ENCODE measurements at regions not wholly inside any gene's neighbourhood (a gene's known extent, or its start where the extent isn't known, plus 50 kb on each side); places are given as distances from the start of the nearest gene placed in this dataset.
"Not testable (repeated sequence)": the region's sequence is repeated elsewhere in the genome, so short reads cannot be mapped to it uniquely, and the experiment has no call there.

DNA sequence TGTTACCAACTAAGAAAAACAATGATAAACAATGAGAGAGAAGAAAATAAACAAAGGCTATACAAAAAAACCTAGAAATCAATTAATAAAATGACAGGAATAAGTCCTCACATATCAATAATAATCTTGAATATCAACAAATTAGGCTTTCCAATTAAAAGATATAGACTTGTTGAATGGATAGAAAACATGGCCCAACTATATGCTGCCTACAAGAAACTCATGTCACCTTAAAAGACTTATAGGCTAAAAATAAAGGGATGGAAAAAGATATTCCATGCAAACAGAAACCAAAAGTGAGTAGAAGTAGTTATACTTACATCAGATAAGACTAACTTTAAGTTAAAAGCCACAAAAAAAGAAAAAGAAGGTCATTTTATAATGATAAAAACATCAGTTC is 183.9 kb downstream of the MYRFL start:
- no peak for DNase-seq (ENCODE audit: low read depth)

DNA sequence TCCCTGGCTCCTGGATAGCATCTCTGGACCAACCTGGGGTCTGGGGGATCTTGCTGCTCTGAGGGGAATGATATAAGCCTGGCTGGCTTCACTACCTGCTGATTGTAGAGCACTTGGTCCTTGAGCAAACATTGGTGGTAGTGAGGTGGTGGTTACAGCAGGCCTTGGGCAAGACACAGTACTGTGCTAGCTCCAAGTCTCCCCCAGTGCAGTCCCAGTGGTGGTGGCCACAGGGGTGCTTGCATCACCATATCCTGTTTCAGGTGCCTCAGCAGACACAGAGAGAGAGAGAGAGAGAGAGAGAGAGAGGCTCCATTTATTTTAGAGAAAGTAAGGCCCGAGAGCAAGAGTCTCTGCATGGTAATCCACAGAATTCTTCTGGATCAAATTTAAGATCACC is 186.3 kb downstream of the MYRFL start:
- no peak for DNase-seq (ENCODE audit: low read depth)

DNA sequence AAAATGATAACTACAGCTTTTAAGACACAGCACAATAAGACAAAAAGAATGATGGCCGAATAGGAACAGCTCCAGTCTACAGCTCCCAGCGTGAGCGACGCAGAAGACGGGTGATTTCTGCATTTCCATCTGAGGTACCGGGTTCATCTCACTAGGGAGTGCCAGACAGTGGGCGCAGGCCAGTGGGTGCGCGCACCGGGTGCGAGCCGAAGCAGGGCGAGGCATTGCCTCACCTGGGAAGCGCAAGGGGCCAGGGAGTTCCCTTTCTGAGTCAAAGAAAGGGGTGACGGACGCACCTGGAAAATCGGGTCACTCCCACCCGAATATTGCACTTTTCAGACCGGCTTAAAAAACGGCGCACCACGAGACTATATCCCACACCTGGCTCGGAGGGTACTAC is 188.0 kb downstream of the MYRFL start:
- not testable (repeated sequence) for DNase-seq (ENCODE audit: low read depth)

DNA sequence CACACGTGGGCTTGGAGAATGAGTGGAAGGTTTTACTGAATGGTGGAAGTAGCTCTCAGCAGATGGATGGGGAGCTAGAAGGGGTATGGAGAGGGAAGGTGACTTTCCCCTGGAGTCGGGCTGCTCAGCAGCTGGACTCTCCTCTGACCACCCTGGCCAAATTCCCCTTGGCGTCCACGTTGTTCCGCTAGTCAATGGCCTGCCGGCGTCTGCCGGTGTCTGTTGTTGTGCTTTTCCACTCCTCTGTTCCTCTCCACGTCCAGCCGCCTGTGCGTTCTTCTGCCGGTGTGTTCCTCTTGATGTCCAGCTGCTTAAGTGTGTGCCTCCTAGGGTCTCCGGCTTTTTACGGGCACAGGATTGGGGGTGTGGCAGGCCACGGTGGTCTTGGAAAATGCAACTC is 203.5 kb downstream of the MYRFL start:
- DNase-seq (ENCODE audit: low read depth) = no peak

DNA sequence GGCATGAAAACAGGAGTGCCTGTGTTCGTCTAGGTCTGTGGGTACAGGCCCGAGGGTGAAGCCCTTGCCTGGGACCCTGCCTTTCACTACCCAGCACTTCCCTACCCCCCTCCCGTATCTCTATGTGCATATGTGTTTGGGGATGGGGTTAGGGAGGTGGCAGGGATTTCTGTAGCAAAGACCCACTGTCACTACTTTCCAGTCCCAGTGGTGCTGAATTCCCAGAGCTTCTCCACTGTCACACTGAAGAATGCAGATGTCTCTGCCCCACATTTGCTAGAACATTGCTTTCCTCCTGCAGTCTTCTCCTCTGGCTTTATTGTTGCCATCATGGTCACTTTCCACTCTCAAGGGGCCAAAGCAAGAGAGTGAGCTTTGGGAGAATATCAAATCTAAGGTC is 203.9 kb downstream of the MYRFL start:
- DNase-seq (ENCODE audit: low read depth) = no peak

DNA sequence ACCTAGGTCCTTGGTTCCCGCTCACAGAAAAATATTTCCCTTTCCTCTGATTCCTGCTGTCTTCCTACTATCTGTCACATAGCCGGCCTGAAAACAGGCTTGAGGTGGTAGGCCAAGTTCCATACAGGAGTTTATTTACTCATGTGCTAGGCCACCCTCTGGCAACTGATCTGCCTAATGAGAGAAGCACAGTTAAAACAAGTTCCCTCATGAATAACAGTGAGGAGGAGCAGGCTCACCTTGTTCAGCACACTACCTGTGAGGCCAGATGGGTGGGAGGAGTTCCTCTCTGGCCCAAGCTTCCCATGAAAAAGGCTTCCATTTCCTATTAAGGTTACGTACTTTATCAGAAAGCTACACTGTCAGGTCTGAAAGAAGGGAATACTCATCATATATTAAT is 206.0 kb downstream of the MYRFL start:
- DNase-seq (ENCODE audit: low read depth) = no peak

DNA sequence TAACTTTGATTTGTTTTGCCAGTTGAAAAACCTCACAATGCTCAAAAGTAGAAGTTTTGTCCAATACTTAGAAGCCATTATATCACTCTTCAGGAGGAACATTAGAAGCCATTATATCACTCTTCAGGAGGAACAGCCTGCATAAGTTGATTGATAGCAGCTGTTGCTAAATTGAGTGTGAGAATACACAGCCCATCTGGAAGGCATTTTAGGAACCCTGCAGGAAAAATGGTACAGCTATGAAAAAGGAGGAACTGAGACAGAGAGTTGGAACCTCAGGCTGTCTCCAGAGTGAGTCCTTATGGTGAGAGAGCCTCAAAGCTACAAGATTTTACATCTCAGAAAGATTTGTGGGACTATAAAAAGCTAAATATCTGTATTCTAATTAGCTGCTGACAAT is 207.0 kb downstream of the MYRFL start:
- no peak for DNase-seq (ENCODE audit: low read depth)

DNA sequence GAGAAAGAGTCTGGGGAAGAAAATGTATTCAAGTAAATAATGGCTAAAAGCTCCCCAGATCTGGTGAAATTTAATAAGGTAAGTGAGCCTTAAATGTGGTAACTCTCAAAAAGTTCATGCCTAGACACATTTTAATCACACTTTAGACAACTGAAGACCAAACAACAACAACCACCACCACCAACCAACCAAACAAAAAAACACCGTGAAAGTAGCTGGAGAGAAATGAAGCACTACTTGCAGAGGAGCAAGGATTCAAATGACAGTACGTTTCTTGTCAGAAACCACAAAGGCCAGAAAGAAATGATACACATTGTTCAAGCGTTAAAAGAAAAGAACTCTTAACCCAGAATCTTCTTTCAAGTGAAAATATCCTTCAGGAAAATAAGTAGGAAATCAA is 208.3 kb downstream of the MYRFL start:
- no peak for DNase-seq (ENCODE audit: low read depth)

DNA sequence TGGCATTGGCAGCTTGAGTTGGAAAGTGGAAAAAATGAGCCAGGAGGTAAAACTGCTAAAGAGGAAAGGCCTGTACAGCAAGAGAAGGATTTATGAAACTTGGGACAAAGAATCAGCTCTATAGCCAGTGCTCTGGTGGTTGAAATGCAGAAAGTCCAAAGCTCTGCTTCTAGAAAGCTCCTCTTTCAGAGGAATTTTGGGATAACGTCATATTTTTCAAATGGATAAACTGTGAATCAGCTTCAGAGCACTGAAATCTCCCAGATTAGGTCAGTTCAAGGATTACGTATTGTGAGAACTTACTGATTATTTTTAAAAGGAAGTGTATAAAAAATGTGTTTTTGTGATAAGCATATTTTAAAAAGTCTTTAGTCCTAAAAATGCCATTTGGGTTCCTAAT is 203.1 kb upstream of the CNOT2 start:
- no peak for DNase-seq (ENCODE audit: low read depth)

DNA sequence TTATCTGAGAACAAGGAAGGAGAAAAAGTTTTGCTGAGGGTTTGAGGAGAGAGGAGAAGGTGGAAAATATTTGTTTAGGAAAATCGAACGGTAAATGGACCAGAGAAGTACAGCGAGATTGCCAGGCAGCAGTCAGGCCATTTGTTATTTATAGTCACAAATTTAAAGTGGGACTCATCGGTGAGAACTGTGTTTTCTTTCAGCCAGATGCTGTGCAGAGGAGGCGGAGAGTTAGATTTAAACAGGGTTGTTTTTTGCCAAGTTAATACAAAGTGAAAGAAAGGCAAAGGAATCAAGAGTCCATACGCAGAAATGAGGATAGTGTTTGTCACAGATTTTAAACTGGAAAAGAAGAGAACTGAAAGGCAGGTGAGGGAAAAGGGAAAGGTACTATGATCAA is 200.6 kb upstream of the CNOT2 start:
- DNase-seq (ENCODE audit: low read depth) = no peak

DNA sequence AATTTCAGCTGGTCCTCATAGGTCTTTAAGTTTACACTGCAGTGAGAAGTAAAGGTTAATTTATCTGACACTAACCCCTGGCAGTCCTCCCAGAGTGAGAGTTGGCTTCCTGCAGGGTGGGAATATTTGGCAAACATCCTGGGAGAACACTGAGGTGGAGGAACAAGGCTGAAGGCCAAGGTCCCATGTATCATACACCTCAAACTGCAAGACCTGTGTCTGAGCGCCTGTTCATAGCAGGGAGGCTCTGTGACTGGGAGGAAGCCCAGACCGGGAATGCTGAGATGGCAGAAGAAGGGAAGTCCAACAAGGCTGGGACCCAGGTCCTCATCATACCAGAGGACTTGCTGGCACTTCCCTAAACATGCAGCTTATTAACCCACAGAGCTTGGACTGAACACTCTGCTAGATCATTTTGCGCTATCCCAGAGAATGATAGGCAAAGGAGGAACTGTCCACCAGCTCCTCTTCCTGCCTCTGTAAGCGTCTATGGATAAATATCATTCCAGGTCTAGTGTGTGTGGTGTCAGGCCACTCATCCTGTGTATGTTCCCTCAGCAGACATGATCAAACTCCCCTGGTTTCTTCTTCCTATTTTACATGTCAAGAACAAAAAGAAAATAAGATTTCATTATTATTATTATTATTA is 199.6 kb upstream of the CNOT2 start:
- no peak for DNase-seq (ENCODE audit: low read depth)

DNA sequence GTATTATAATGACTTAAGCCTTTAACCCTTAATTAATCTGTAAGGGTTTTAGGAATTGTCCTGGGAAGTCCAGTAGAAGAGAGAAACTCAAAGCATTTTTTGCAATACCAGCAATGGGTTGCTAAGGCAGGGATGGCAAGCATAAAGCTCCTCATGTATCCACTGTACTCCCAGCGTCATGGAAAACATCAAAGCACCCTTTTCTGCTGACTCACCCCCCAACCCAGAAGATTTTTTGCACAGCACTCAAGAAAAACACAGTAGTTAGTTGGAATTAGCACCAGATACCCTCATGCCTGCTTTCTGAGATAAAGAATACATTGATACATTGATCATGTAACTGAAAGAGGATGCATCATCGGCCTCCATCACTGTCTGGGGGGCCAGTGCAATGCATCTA is 199.1 kb upstream of the CNOT2 start:
- DNase-seq (ENCODE audit: low read depth) = no peak

DNA sequence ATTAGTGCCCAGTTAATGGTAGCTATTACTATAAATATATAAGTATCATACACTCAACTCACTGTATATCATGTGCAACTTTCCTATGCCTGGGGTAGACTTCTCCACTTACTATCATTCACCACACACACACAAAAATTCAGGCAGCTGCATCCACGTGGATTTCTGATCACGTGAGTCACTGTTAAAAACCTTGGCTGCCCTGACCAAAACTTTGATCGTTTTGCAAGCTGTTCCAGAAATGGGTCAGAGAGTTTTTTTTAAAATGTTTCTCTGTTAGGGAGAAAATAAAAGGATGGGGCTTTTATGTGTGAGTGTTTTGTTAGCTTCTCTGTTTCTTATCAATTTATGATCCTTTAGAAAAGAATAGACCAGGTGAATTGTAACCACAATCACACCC is 198.2 kb upstream of the CNOT2 start:
- DNase-seq (ENCODE audit: low read depth) = no peak

DNA sequence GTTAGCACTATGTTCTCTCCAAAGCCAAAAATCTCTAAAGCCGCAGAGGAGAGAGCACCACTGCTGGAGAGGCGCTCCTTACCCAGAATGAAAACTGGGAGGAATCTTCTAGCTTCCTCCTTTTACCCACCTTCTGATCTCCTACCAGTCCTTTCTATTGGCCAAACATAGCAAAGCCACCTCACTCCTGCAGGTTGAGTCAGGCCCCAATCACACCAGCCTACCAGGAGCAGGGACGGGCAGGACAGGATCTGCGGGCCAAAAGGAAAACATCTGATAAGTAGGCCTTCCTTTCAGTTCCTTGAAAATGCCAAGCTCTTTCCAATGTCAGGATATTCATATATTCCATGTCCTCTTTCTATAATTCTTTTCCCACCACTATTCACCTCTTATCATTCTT is 197.7 kb upstream of the CNOT2 start:
- DNase-seq (ENCODE audit: low read depth) = no peak

DNA sequence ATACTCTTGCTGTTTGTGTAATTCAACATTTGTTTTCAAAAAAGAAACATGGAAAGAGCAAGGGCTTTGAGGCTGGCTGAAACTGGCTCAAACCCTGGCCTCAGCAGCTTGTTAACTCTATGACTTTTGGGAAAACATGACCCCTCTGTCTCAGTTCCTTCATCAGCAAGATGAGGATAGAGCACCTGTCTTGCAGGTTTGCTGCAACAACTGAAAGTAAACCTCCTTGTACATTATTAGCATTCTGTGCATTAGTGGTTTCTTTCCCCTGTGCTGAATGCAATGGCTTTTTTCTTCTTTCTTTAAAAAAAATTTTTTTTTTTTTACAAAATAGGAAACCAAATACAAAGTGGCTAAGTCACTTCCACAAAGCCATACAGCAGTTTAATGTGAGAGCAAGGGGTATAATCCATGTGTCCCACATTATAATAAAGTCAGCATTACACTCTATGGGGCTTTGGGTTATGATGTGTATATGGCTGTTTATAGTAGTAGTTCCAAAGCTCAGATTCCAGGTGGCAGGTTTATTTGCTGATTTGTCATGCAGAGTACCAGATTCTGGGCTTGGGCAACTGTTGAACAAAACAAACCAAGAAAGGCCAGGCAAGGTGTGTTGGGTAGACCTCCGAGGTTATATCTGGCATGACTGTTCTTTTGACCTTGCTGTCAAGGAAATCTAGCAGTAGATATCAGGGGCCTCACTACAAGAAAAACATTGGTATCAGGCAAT is 194.5 kb upstream of the CNOT2 start:
- no peak for DNase-seq (ENCODE audit: low read depth)

DNA sequence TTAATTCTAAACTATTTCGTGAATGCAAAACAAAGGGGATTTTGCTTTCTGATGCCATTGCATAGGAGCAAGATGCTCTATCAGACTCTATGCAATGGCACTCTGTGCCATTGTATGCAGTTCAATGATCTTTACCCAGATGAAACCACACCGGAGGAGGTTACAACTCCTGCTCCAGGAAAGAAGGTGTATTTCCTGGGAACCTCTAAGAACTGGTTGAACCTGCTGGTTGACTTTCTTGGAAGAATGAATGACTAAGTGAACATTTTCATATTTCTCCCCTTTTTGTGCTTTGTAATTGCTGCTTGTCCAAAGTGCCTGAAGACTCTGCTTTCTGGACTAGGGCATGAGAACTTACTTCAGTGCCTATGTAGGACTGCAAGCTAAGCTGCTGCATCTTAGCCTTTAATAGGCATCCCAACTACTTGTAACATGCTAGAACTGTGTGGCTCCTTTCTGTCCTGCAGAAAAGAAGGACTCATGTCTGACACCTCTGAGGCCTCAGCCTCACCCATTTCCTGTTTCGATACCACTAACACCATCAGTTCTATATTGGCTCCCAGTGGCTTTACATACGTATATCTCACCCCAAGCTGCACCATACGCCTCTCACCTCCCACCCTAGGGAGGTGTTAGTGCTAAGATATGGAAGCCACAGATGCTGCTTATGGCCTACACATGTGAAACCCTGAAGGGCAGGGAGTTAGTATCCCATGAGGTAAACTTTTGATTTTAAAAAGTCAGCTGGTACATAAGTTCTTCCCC is 193.5 kb upstream of the CNOT2 start:
- DNase-seq (ENCODE audit: low read depth) = no peak

DNA sequence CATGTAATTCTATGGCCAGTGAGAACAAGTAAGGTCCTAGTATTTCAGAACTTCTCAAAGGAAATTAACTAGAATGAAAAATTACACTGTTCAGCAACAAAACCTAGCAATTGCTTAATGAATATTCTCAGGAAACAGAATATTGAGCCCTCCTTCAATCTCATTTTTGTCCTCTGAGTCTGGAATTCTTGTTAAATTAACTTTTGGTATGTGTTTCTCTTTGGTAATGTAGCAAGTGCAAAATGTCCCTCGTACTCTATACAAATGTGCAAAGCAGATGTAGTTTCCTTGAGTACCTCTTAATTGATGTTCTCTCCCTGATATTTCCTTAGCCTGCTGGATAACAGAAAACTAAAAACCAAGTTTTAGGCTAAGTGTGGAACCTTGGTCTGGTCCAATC is 190.8 kb upstream of the CNOT2 start:
- no peak for DNase-seq (ENCODE audit: low read depth)

DNA sequence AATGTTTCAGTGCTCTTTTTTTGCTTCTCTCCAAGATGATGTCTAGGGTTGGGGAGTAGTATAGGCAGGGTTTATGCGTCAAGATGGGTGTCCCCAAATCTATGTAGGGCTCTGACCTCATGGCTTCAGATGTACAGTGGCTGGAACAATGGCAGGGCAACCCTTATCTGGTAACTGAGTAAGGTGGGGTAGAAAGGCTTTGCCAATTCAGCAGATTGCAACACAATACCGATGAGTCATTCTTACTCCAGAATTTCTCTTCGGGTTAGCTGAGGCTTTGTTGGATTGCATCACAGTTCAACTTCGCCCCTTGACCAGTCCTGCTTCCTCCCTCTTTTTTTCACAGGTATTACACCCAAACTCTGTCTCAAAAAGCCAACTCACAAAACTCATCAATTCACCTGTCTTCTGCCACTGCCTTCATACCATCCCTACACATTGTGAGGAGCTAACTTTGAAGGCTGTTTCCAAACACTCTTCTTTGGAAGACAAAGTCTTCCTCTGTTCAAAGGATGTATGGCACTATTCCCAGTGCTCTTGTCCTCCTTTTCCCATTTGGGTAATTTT is 190.2 kb upstream of the CNOT2 start:
- DNase-seq (ENCODE audit: low read depth) = peak; percentile 32

DNA sequence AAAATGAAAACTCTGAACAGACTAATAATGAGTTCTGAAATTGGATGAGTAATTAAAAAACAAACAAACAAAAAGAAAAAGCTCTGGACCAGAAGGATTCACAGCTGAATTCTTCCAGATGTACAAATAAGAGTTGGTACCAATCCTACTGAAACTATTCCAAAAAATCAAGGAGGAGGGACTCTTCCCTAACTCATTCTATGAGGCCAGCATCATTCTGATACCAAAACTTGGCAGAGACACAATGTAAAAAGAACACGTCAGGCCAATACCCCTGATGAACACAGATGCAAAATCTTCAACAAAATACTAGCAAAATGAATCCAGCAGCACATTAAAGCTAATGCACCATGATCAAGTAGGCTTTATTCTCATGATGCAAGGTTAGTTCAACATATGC is 183.9 kb upstream of the CNOT2 start:
- no peak for DNase-seq (ENCODE audit: low read depth)

DNA sequence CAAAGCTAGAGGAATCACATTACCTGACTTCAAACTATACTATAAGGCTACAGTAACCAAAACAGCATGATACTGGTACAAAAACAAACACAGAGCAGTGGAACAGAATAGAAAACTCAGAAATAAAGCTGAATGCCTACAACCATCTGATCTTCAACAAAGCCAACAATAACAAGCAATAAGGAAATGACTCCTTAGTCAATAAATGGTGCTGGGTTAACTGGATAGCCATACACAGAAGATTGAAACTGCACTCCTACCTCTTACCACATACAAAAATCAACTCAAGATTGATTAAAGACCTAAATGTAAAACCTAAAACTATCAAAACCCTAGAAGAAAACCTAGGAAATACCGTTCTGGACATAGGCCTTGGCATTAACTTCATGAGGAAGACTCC is 182.6 kb upstream of the CNOT2 start:
- no peak for DNase-seq (ENCODE audit: low read depth)

DNA sequence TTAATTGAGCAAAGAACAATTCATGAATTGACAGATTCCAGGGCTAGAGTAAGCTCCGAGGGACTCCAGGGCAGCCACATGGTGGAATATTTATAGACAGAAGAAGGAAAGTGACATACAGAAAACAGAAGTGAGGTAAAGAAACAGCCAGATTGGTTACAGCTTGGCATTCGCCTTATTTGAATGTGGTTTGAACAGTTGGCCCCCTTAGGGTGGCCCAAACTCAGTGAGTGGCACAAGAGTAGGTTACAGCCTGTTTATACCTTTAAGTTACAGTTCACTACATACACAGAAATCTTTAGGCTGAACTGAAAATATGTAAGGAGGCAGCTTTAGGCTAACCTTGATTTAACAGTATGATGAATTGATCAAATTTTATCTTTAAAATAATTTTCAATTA is 174.5 kb upstream of the CNOT2 start:
- no peak for DNase-seq (ENCODE audit: low read depth)

DNA sequence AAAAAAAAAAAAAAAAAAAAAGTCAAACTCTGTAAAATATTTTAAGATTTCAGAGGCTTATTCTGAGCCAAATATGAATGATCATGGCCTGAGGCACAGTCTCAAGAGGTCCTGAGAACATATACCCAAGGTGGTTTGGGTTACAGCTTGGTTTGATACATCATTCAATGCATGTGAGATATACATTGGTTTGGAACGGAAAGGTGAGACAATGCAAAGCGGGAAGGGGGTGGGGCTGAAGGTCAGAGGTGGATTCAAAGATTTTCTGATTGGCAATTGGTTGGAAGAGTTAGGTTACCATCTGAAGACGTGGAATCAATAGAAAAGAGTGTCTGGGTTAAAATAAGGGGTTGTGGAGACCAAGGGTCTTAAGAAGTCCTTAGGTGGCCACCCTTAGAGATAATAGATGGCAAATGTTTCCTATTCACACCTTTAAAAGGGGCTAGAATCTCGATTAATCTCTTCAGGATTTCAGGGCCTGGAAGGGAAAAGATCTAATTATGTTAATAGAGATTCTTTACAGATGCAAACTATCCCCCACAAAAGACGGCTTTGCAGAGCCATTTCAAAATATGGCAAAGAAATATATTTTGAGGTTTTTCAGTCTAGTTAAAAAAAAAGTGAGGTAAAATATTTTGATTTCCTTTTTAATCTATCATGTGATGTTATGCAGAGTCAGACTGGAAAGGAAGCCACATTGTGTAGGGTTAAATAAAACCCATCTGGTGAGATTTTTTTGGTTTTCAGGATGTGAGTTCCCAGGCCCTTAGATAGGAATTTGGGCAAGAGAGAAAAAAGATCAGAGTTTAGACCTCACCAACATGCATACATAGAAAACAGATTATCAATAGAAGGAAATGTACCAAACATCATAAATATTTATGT is 173.8 kb upstream of the CNOT2 start:
- DNase-seq (ENCODE audit: low read depth) = no peak
